GM18520 (cell line): ENCODE measurements at regions not wholly inside any gene's neighbourhood (a gene's known extent, or its start where the extent isn't known, plus 50 kb on each side); places are given as distances from the start of the nearest gene placed in this dataset.
A peak's percentile ranks its signal among the peaks of the same experiment; 100 is the strongest.
"Not testable (repeated sequence)": the region's sequence is repeated elsewhere in the genome, so short reads cannot be mapped to it uniquely, and the experiment has no call there.

Experiments
- ATAC-seq: cut with Tn5 transposase; IDR thresholded peaks from one replicate; pipeline ENCODE4 v1.9.1; 2021; ENCODE audit not compliant: unreplicated experiment

DNA sequence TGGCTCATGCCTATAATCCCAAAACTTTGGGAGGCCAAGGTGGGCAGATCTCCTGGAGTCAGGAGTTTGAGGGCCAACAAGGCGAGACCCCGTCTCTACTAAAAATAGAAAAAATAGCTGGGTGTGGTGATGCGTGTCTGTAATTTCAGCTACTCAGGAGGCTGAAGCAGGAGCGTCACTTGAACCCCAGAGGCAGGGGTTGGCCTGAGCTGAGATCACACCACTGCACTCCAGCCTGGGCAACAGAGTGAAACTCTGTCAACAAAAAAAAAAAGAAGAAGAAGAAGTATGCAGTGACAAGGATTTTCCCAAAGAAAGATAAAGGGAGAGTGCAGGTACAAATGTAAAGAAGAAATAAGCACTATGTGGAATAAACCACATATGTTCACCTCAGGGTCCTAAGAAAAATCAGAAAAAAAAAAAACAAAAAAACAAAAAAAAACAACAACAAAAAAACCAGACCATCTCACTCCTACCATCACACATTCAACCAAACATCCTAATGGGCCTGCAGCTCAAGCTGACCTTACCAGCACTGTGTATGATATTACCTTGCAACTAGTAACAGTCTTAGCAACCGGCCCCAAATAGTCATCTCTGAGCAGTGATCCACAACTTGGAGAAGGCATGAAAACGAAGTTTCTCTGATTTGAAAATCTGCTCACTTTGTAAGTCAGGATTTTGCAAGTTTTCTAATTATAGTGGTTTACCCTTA, 296.7 kb upstream of the PROK2 start:
- ATAC-seq: no peak

DNA sequence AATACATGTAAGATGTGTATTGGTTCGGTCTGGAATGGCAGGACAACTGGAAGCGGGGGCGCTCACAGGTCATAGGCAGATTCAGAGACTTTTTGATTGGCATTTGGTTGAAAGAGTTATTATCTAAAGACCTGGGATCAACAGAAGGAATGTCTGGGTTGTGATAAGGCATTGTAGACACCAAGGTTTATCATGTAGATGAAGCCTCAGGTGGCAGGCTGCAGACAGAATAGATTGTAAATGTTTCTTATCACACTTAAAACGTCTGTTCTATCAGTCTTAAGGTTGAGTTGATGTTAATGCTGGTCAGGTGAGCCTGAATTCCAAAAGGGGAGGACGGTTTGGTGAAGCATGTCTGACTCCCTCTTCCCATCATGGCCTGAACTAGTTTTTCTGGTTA, 295.9 kb upstream of the PROK2 start:
- ATAC-seq: no peak

GRCh38 chr3:72080095-72080494, 295.1 kb upstream of the PROK2 start:
- ATAC-seq: no peak

DNA sequence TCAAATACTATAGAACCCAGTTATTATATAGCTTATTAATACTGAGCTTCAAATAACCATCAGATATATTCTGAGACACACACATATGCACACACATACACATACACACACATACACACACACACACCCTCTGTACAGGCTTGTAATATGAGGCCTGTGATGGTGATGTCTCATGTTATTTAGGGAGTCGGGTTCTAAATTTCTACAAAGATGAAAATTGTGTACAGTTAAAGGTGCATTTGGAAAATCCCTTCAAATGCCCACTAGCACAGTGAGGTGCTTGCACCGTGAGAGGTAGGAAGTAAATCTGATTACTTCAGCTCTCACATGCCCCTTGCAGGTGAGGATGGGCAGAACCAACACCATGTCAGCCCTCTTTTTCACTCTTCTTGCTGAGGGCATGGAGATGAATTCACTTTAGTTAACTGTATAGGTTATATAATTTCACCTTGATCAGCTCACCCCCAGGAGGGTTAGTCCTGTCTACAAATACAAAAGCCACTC, 294.5 kb upstream of the PROK2 start:
- ATAC-seq: peak; percentile 22

DNA sequence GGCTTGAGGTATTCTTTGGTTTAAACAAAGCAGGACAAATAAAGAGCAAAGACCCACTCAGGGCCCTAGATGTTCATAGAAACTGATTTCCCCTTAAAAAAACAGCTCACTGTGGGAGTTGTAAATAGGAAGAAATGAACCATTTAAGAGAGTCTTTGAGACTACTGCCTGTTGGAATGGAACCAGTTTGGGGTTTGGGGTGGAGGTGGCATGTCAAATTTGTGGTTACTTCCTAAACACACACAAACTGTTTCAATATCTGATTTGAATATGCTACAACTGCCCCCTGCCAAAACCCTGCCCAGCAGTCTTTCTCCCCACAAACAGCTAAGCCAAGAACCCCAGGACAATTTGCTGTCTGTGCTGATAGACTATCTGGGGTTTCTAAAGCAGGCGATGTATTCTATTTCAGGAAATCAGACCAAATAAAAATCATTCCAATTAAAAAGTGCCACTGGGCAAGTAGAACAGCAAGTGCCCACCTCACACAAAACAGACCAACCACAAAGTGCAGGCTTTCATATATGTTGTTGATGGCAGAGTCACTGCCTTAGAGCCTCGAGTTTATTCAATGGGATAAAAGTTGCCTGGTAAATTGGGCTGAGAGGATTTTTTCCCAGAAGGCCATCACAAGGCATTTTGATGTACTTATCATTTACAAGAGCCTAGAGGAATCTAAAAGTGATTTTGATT, 293.9 kb upstream of the PROK2 start:
- peak; percentile 19 for ATAC-seq

GRCh38 chr3:72077473-72078259, 292.7 kb upstream of the PROK2 start:
- ATAC-seq: peak; percentile 28

GRCh38 chr3:72075848-72076247, 290.9 kb upstream of the PROK2 start:
- not testable (repeated sequence) for ATAC-seq

GRCh38 chr3:72071624-72072023, 286.7 kb upstream of the PROK2 start:
- ATAC-seq: no peak

- ATAC-seq: no peak
Observed at GRCh38 chr3:72070005-72070404, 285.1 kb upstream of the PROK2 start.

DNA sequence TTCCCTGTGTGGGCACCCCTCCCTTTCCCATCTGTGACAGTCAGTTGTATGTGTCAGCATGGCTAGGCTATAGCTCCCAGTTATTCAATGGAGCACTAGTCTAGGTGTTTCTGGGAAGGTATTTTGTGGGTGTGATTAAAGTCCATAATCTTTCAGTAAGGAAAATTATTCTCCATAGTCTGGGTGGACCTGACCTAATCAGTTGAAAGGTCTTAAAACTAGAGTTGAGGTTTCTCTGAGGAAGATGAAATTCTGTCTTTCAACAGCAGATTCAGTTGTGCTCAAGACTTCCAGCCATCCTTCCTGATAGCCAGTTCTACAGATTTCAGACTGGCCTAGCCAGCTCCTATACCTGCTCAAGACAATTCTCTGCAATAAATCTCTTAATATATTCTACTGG, 284.6 kb upstream of the PROK2 start:
- ATAC-seq: no peak

DNA sequence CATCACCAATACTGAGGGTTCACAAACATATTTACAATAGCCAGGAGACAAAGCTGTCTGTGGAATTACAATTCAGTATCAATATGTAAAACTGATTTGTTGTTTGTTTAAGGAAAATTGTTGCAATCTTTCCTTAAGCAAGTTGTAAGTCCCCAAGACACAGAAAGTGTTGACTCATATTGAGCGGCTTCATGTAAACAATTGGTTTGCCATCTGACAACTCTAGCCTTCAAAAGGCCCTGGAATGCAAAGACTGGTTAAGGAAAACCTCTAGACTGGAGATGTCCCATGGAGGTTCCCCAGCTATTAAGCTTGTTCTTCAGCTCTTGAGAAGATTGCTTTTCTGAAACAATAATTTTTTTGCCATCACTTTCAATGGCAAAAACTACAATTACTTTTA, 283.7 kb upstream of the PROK2 start:
- no peak for ATAC-seq

- ATAC-seq: no peak
Observed at GRCh38 chr3:72067721-72068120, 282.8 kb upstream of the PROK2 start.

DNA sequence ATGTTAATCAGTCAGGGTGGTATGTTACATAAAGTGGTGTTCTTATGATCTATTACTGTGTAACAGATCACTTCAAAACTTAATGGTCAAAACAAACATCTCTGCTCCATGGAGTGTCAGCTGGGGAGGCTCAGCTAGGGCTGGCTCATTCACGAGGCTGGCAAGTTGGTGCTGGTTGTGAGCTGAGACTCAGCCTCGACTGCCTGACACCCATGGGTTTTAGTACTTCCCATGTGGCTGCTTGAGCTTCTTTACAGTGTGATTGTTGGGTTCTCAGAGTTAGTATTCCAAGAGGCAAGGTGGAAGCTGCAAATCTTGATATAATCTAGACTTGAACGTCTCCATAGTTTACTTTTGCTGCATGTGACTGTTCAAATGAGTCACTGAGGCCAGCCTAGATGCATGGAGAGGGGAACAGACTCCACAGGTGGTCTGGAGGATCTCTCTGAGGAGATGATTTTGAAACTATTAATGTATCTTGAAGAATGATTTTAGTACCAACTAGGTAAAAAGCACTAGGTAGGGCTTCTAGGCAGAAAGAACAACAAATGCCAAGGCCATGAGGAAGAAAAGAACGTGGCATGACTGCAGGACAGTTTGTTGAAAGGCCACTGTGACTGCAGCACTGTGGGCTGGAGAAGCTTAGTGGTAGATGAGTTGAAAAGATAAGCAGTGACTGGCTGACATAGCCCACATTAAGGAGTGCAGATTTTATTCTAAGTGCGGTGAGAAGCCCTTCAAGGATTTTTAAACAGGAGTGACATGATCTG, 281.1 kb upstream of the PROK2 start:
- ATAC-seq: no peak

- ATAC-seq: no peak
Observed at GRCh38 chr3:72065236-72065635, 280.3 kb upstream of the PROK2 start.

- not testable (repeated sequence) for ATAC-seq
Observed at GRCh38 chr3:72064727-72065126, 279.8 kb upstream of the PROK2 start.

GRCh38 chr3:72062017-72062416, 277.1 kb upstream of the PROK2 start:
- no peak for ATAC-seq

DNA sequence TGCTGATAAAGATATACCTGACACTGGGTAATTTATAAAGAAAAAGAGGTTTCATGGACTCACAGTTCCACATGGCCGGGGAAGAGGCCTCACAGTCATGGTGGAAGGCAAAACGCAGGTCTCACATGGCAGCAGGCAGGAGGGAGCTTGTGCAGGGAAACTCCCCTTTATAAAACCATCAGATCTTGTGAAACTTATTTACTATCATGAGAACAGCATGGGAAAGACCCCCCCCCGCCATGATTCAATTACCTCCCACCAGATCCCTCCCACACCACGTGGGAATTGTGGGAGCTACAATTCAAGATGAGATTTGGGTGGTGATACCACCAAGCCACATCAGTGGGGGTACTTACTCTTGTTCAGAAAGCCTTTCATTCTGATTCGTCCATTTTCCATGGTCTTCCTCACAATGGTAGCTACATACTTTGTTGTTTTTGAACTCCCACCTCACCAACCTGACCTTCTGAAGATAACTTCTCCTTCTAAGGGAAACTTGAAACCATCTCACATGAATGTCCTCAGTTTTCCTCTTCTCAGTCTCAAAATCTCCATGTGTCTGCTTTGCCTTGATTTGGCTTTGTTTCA, 275.6 kb upstream of the PROK2 start:
- ATAC-seq: no peak

GRCh38 chr3:72058493-72059081, 273.6 kb upstream of the PROK2 start:
- no peak for ATAC-seq

DNA sequence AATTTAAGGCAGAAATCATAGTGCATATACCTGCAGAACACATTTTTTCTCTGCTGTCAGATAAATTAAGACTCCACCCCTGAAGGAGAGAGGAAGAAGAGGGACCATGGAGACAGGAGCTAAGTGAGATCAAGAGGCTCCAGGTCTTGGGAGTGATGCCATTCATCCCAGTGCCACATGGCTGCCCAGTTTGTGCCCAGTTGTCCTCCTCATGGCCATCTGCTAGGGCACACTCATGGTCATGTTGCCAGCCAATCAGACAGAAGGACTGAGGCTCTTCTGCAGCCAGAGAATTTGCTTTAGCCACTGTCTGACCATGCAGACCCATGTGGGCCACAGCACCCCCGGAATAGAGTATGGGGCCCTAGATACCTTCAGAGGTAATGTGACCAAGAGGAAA, 270.5 kb upstream of the PROK2 start:
- no peak for ATAC-seq

DNA sequence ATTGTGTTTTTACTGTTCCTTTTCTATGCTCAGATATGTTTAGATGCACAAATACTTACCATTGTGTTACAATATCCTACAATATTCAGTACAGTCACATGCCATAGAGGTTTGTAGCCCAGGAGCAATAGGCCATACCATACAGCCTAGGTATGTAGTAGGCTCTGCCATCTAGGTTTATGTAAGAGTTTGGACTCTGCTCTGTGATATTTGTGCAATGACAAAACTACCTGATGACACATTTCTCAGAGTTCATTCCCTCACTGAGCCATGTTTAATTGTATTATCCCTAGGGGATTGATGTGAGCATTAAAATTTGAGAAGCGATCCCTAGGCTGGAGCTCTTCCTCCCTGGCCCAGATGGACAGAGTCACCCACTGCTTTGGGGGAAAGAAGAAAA, 270.0 kb upstream of the PROK2 start:
- no peak for ATAC-seq
